NCI-H2107 treated with DMSO at 0.1 percent for 48 hours (cell line): ENCODE measurements at regions not wholly inside any gene's neighbourhood (a gene's known extent, or its start where the extent isn't known, plus 50 kb on each side); places are given as distances from the start of the nearest gene placed in this dataset.

Experiments
- DNase-seq: peaks from one replicate; lab custom pipeline; 2025; ENCODE audit not compliant: unreplicated experiment; lab: John Stamatoyannopoulos, UW

DNA sequence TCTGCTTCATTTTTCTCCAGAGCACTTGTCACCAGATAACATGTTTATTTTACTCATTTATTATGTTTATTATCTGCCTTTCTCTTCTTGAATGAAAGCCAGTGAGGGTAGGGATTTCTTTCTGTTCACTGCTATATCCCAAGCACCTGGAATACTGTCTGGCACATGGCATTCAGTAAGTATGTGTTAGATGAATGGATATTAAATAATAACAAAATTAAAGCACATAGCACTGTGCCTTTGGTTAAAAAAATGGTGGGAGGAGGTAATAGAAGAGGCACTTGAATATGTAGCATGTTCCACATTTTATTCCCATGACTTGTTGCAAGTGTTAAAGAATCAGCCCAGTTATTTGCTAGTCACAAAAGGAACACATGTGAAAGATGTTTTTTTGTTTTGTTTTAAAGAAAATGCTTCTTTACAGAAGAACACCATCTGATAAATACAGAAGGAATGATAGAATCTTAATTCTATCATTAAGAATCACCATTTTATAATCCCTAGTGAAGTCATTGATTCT lies 151.0 kb downstream of the DLEU7 start:
- no peak for DNase-seq

DNA sequence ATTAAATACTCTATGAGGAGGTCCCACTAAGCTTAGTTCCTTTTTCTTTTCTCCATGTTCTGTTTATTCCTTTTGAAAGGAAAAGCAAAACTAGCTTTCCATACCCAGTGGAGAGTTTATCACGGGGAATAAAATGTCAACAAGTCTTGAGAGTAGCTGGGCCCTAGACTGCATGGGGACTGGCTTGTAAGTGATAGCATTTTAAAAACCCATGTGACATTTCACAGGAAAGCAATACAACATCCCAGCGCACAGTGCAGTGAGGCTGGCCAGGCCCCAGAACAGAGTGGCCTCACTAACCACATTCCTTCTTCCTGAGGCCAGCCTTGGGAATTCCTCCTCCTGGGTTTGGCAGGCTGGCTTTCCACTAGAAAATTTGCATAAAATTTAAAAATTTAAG lies 149.8 kb downstream of the DLEU7 start:
- DNase-seq = no peak

DNA sequence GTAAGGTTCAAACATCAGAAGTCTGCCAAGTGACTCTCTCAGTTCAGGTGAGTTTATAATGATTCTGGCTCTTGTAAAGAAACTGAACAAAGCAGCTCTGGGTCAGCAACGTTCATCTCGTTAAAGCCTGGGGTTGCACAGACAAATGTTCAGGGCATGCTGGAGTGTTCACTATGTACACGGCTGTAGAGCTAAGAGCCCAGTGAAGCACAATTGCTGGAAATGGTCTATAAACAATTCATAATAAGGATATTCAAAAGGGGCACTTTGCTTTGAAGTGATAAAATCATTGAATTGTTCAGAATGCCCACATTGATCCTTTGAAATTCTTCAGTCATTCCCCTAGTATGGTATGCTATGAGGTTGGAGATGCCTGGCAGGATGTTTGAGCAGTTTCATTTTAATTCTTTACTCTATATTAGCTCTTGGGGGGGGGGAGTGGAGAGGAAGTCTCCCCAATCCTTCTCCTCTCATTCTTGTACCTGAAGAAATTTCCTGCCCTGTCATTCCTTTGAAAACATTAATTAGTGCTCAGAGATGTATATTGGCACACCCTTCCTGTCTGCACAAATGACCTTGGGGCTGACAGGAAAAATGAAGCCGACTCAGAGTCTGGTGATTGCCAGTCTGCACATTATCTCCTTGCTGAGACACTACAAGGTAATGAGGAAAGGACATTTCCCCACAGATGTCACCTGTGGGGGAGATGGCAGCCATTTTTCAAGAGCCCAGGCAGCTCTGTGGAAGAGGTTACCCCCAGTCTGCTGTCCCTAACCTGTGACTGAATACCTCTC lies 145.5 kb downstream of the DLEU7 start:
- DNase-seq = no peak

DNA sequence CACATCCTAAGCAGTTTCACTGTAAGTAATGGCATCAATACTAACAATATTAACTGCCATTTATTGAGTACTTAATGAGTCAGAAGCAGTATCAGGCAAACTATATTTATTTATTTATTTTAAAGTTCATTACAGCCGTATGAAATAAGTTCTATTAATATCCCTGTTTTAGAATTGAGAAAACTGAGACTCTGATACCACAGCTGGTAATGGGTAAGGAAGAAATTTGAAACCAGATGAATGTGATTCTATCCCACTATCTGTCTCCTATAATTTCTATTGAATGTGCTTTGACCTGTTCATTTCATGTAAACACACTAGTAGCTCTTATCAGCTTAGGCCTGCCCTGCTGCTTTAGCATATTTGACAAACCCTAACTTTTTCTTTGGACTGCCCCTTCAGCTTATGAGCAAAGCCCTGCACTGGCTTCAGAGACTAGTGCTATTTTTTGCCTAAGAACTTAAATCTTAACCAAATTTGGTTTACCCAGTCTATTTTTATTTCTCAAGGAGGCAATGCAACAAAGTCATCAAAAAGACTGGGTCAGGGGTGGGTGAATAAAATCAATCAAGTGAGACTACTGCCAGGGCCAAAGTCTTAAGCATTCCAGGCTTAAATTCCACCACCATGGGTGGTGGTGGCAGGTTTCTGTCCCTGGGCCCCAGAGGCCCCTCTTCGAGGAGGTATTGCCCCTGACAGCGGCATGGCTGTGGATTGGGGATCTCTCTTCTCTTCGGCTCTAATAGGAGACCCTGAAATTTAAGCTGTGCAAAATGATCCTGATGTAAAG lies 143.4 kb downstream of the DLEU7 start:
- DNase-seq = peak; percentile 61

DNA sequence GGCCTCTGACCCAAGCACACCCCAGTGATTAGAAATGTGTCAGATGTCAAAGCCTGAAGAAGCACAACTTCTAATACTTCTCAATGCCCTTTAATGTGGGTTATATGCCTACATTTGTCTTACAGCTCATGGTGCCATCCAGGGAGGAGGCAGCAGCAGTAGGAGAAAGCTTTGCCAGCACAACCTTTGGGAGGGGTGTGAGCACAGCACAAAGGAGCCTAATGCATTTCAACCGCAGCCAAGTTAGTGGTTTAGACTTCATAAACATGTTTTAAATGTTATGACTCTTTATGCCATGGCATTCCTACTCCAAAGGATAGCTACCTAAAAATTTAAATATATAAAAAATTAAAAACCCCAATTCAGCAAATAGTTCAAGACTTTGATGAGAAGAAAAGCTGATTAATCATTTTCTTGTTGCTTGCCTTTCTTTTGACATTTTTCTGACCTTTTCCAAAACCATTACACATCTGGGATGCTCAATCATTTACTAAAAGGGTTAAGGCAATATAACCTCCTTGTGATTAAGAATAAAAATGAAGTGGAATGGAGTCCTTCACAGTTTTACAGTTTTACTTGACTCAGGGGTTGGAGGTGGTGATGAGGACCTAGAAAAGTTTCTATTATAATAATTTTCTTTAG lies 142.7 kb downstream of the DLEU7 start:
- no peak for DNase-seq

DNA sequence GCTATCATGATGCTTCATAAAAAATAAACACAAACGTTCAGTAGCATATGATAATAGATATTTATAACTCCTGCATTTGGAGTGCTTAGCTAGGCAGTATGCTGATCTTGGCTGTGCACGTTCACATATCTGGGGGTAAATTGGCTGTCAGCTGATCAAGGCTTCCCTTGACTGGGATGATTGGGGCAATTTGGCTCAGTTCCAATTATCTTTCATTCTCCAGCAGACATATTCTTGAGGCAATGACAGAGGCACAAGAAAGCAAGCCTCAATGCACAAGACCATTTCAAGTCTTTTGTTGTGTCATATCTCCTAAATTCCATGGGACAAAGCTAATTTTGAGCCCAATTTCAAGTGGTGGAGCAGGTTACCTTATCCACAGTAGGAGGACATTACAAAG lies 142.0 kb downstream of the DLEU7 start:
- no peak for DNase-seq

DNA sequence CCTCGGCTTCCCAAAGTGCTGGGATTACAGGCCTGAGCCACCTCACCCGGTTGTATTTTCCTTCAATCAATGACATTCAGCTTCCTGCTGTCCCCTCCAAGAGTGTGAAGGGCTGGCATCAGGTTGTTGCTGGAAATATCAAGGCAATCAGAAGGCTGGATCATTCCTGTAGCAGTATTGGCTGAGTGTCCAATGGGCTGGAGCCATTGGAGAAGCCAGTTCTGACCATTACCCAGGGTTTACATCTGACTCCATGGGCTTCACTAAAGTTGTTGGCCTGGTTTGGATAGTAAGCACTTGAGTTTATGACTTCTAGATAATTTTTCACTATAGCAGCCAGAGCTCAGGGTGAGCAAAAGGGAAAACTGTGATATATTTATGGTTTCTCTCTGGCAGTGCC lies 137.0 kb downstream of the DLEU7 start:
- DNase-seq = no peak

DNA sequence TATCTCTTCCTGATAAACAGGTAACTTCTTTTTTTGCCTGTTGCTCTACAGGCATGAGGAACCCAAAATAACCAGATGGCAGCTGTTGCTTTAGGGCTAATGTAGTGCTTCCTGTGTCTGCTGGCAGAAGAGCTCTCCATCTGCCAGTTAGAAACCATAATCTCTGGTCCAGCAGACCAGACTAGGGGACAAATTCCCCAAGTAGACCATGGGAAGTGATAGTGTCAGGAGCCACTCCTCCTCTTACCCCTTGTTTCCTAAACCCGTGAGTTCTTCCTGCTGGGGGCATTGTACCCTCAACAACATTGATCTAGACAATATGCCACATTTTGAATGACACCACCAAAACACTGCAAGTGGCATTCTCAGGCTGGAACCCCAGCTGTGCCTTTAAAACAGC lies 135.9 kb downstream of the DLEU7 start:
- no peak for DNase-seq

DNA sequence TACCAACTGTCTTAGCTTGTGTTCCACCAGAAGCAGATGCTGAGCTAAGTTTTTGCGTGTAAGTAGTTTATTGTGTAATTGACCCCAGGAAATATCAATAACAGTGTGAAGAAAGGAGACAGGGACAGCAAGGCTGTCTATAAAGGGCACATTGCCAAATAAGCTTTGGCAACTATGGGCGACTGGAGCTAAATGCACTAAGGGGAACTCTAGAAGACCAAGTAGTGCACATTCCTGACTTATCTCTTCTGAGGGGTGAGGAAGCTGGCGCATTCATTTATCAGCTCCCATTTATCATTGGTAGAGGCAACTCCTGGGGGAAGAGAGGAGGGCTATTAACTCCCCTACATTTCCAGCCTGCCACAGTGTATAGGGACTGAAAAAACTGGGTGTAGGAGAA lies 135.0 kb downstream of the DLEU7 start:
- no peak for DNase-seq

DNA sequence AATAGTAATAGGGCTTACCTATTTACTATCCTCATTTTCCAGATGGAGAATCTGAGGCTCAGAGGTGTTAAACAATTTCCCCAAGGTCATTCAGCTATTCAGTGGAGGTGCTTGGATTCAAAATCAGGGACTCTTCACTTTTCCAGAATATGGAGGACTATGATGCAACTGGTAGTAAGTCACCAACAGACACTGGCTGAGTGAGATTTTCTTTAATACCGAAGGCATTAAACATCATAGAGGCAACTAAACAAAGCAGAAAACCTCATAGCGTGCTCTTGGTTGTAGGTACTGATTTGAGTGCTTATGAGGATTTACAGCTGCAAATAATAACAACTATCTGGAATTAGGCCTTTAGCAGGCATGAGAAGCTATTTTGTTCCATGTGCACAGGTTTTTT lies 134.4 kb downstream of the DLEU7 start:
- no peak for DNase-seq

DNA sequence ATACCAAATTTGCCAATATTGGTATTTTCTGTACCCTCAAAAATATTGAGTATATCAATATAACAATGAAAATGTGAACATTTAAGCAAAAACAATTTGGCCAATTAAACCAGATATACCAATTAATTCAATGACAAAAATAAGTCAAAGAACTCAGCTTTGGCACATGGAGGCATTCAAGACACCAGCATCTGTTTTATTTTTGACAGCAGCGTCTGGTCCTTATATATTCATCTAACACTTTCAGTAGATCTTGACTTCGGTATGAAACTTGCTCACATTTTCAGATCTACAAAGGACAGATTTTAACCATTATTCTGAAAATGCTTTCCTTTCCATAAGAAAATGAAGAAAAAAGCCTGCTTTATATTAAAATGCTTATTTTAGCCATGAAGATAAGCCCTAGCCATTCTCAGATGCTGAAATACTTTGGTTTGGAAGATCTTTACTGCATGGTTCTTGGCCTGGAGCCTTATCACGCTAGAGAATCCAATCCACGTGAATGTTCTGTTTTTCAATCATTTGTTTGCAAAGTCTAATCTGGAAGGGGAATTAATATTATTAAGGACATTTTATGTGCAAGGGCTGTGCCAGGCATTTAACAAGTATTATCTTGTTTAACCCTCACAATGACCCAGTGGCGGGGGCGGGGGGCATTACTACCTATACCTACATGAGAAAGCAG lies 132.2 kb downstream of the DLEU7 start:
- DNase-seq = no peak

DNA sequence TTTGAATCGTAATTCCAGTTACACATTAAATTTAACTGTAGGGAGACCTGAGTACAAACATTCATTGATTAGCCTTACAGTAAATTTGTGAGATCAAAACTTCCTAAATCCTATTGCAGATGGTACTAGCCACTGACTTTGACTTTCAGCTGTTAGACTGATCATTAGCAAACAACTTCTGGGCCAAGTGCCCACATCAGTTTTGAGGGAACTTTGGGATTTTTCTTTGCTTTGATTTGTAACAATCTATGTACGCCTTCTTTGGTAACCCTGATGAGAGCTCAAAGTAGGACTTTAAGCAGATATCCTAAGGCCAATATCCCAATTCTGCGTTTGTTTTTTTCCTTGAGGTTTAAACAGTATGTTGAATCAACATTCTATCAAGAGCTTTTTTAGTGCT lies 131.5 kb downstream of the DLEU7 start:
- DNase-seq = no peak

DNA sequence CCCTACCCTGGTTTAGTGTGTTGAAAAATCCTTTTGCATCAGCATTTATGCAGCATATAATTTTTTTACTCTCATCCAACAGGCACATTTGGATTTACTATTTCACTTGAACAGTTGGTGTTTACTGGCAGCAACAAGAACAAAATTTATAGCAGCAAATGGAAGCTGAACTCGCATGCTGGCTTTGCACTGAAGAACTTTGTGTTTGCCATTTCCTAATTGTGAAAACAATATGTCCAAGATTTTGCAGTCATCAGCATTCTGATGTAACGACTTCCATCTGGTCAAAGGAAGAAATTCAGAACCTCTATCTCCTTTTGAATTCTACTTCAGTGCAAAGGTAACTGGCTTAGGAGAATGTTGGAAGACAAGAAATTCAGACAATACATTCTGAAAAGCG lies 131.0 kb downstream of the DLEU7 start:
- no peak for DNase-seq

DNA sequence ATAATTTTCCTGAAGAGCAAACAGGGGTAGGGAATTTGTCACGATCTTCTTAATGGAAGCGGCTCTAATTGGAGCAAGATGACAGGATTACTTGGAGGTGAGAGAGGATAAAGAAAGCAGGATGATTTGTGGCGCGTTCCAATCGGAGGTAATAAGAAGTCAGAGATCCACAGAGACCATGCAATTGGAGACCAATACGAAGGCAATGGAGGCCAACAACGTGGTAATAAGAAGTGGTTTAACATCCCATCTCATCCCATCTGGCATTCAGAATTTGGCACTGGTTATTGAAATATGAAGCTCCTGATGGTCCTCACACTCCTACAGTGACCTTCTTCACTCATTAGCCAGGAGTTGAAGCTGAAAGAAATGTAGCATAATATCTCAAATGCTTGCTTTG lies 130.6 kb downstream of the DLEU7 start:
- no peak for DNase-seq

DNA sequence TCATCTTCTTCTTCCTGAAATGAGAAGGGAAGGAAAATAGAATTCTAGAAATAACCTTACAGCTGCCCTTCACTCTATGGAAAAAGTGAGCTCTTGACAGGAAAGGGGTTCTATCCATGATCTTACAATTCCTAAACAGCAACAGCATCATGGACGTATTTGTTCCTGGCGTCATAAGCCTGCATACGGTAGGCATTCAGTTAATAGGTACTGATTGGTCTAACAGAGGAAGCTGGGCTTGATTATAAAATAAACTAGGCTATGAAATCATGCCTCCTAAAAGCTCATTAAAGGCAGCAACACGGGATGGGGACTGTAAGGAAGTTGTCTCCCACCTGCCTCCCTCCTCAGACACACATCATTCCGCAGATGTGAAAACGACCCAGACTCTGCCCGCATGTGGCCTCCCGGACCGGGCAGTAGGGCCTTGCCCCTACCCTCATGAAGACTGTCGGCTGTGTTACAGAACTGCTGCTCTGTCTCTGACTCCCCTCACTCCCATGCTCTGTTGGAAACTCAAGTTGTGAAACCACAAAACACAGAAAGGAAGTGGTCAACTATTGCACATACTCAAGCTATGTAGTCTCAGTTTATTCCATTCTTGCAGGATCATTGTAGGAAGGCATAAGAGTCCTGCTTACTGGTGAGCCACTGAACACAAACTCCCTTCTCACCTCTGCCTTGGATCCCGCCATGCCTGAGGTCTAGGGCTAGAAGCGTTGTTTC lies 129.8 kb downstream of the DLEU7 start:
- DNase-seq = no peak

DNA sequence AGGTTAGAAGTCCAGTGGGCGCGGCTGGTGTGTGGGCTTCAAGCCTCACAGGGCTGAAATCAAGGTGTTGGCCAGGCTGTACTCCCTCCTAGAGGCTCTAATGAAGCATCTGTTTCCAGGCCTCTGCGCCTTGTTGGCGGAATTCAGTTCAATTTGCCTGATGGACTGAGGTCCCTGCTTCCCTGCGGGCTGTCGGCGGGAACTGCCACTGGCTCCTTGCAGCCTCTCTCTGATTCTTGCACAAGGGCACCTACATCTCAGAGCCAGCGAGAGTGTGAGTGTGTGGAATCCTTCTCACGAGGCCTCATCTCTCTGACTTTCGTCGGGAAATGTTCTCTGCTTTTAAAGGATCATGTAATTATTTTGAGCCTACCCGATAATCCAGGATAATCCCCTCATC lies 128.6 kb downstream of the DLEU7 start:
- DNase-seq = no peak

DNA sequence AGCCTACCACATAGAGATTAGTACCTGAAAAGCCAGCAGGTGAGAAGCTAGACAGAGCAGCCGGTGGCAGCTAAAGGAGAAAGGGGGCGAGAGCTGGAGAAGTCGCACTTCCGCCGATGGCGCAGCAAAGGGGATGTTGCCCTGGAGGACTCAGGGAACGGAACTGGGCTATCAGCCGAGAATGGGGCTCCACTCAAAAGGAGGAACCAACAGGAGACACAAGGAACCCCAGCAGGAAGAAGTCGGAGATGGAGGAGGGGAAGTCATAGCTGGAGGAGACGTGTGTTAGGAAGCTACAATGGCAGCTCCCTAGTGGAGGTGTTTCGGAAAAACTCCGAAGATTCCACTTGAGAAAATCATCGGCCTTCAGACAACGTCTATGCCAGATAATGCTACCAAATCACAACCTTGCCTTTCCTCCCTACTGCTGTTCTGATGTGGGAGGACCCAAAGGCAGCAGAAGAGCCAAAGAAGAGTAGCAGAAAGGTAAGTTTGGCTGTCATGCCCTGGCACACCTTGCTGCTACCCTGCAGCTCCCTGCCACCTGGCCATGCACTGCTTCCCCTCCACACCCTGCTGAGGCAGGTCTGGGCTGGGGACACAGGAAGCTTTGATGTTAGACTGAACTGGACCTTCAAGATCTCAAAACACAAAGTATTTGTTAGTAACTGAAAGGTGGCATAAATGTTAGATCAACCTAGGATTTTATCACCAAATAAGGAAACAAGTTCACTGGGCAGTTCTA lies 127.9 kb downstream of the DLEU7 start:
- no peak for DNase-seq

DNA sequence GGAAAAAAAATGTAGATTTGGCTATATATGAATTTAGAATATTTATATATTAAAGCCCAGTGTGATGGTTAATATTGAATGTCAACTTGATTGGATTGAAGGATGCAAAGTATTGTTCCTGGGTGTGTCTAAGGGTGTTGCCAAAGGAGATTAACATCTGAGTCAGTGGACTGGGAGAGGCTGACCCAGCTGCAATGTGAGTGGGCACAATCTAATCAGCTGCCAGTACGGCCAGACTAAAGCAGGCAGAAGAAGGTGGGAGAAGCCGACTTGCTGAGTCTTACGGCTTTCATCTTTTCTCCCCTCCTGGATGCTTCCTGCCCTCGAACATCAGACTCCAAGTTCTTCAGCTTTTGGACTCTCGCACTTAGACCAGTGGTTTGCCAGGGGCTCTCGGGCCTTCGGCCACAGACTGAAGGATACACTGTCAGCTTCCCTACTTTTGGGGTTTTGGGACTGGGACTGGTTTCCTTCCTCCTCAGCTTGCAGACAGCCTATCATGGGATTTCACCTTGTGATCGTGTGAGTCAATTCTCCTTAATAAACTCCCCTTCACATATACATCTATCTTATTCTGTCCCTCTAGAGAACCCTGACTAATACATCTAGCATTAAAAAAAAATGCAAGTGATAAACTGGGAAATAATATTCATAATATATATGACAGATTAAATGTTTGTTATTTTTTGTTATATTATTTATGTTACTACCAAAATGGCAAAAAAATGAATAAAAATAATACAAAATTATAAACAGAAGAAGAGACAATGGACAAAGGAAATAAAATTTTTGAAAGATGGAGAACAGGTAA lies 122.4 kb downstream of the DLEU7 start:
- no peak for DNase-seq

DNA sequence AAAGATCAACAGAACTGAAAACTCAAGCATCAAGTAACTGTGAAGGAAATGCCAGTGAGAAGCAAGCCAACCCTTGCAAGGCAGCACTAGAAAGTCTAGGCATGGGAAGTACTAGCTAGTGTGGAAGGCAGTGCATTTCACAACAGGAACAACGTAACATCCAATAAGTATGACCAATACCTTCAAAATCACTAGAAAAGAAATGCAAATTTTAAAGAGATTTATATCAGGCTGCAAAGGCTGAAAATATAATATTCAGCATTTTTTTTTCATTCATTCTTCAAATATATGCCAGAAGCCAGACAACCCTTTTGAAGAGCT lies 121.9 kb downstream of the DLEU7 start:
- DNase-seq = no peak
